AG04450 (cell line): ENCODE measurements at regions not wholly inside any gene's neighbourhood (a gene's known extent, or its start where the extent isn't known, plus 50 kb on each side); places are given as distances from the start of the nearest gene placed in this dataset.

Experiments
- CTCF ChIA-PET: fragments of 300-600, 350-600 bp; formaldehyde crosslinking; extraction: SDS; loops from one replicate; lab custom pipeline; 2022; ENCODE audit warnings: antibody characterized with exemption, inconsistent platforms; lab: Charles Lee
- POLR2A ChIA-PET: fragments of 350-600 bp; formaldehyde crosslinking; extraction: SDS; loops from one replicate; lab custom pipeline; 2021; ENCODE audit warnings: antibody characterized with exemption, inconsistent platforms; lab: Yijun Ruan, JAX
- DNase-seq: peaks from one replicate; pipeline ENCODE4 v3.0.0-alpha.2; 2011; ENCODE audit warnings: low read depth, low spot score
- H3K27ac ChIP-seq: one replicate; pipeline ENCODE4 v1.5.1; 2012; ENCODE audit warnings: low read depth, low read length, control low read depth
- H3K27me3 ChIP-seq: one replicate; pipeline ENCODE4 v1.6.0; 2012; ENCODE audit warnings: low read length; ENCODE audit not compliant: control insufficient read depth, insufficient read depth
- H3K4me3 ChIP-seq: 2 replicates; pipeline ENCODE4 v1.5.1; 2011; ENCODE audit warnings: mild to moderate bottlenecking, low read depth, low read length, control low read depth
- H3K9me3 ChIP-seq: 2 replicates; pipeline ENCODE4 v1.5.1; 2012; ENCODE audit warnings: low read length; ENCODE audit not compliant: control insufficient read depth, insufficient read depth
- TF ChIP-seq, protein P1 (sequence below): IDR thresholded peaks from 2 replicates; pipeline ENCODE4 v1.5.1; 2011; ENCODE audit warnings: low read depth, low read length, control low read depth, inconsistent platforms

DNA sequence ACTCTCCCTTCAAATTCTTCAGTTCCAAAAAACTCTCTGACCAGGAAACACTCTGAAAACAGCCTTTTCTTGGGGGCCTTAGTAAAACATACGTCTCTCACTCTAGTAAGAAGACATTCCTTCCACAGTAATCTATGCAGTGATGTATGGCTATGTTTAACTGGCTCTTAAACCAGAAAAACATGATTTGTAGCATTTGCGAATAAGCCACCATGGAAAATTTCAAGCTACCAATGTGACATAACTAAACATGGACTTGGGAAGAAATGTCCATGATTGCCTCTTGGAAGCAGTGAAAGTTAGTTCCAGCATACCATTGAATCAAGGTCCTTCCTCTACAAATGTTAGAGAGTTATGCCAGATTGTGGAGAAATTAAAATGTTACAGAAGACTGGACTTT, 121.5 kb upstream of the ATF7IP start:
- no peak overlapping the region for H3K4me3 ChIP-seq
- POLR2A ChIA-PET, result no interaction called here
- no peak overlapping the region for H3K27ac ChIP-seq
- DNase-seq, result no peak
- H3K27me3 ChIP-seq, result no peaks in the 10 kb centered on the region
- TF ChIP-seq, protein P1, sequence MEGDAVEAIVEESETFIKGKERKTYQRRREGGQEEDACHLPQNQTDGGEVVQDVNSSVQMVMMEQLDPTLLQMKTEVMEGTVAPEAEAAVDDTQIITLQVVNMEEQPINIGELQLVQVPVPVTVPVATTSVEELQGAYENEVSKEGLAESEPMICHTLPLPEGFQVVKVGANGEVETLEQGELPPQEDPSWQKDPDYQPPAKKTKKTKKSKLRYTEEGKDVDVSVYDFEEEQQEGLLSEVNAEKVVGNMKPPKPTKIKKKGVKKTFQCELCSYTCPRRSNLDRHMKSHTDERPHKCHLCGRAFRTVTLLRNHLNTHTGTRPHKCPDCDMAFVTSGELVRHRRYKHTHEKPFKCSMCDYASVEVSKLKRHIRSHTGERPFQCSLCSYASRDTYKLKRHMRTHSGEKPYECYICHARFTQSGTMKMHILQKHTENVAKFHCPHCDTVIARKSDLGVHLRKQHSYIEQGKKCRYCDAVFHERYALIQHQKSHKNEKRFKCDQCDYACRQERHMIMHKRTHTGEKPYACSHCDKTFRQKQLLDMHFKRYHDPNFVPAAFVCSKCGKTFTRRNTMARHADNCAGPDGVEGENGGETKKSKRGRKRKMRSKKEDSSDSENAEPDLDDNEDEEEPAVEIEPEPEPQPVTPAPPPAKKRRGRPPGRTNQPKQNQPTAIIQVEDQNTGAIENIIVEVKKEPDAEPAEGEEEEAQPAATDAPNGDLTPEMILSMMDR, result no peak
- CTCF ChIA-PET, result no interaction called here
- H3K9me3 ChIP-seq, result peaks cover 16% of the 10 kb centered on the region

DNA sequence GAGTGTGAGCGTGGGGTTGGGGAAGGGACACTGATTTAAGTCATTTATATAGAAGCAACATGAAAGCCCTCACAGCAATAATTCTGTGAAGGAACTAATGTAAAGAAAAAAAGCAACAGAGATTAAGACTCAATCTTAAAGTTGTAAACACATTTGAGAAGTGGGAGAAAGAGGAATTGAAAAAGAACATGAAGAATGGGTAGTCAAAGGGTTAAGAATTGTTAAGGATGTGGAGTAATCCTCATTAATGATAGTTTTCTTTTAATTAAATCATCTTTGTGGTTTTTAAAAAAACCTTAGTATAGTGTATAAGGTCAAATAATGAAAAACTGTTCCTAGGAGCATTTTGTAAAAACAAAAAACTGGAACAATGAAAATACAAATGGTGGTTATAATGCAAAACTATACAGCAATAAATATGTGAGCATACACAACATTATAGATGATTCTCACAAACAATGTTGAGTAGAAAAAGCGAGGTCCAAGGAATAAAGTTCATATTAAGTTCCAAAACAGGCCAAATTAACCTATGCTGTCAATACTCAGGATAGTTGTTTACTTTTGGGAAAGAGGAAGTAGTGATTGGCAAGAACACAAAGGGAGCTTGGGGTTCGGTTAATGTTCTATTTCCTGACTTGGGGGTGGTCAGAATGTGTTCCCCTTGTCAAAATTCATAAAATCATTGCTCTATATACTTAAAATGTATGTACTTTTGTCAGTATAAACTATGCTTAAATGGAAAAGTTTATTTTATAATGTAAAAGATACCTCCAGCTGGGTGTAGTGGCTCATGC, 120.4 kb upstream of the ATF7IP start:
- TF ChIP-seq, protein P1, result no peak
- Histone ChIP-seq H3K27ac (no peak overlapping the region), H3K4me3 (no peak overlapping the region), H3K9me3 (peaks cover 16% of the 10 kb centered on the region), H3K27me3 (no peaks in the 10 kb centered on the region)
- POLR2A ChIA-PET, result no interaction called here
- no peak for DNase-seq
- CTCF ChIA-PET, result no interaction called here

DNA sequence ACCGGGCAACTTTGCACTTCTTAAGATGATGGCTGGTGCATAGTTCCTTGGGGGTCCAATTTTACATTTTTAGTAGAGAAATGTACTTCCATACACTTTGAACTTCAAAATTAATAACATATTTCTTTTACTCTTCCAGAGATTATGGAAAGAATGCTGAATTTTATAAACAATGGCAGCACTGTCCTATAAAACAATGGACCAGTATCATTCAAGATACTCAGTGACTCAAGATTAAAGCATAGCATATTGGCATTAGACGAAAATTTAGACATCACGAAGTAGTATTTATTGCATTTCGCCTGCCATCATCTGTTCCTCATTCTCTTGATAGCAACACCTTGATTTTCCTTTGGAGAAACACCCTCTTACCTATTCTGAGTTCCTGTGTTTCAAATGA, 118.3 kb upstream of the ATF7IP start:
- Histone ChIP-seq H3K9me3 (peaks cover 15% of the 10 kb centered on the region), H3K27ac (no peak overlapping the region), H3K4me3 (no peak overlapping the region), H3K27me3 (no peaks in the 10 kb centered on the region)
- ChIA-PET CTCF (no interaction called here), POLR2A (no interaction called here)
- TF ChIP-seq, protein P1, result no peak
- no peak for DNase-seq

DNA sequence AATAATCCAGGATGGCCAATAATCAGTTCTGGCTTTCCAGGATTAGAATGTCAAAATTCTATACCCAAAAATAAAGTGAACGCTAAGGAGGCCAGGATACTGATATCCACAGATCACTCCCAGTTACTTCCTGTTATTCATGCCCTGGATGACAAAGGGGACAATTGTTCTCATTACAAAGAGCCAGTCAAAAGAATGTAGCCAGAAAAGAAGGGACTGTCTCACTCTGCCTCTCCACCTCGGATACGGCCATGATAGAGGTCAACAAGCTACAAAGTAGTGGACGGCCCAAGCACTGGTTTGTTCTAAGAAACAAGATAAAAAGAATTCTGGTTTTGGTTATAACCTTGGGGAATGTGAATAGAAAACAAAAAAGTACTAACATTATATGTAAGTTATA, 116.1 kb upstream of the ATF7IP start:
- no peaks in the 10 kb centered on the region for H3K9me3 ChIP-seq
- TF ChIP-seq, protein P1, result no peak
- ChIA-PET CTCF (interaction anchor here (1.5 kb wide), 1 partner anchor 11 kb away, joined by 12 read pairs; no protein-coding TSS in a partner anchor), POLR2A (no interaction called here)
- no peak overlapping the region for H3K4me3 ChIP-seq
- H3K27ac ChIP-seq, result no peak overlapping the region
- no peak for DNase-seq
- no peaks in the 10 kb centered on the region for H3K27me3 ChIP-seq

GRCh38 chr12:14252697-14253096, 112.8 kb upstream of the ATF7IP start:
- Histone ChIP-seq H3K27me3 (no peaks in the 10 kb centered on the region), H3K4me3 (no peak overlapping the region), H3K27ac (no peak overlapping the region), H3K9me3 (no peaks in the 10 kb centered on the region)
- TF ChIP-seq, protein P1, result no peak
- ChIA-PET CTCF (interaction anchor here (0.7 to 2.4 kb wide), 4 partner anchors 15 to 294 kb away, joined by 3 to 11 read pairs (median 4); no protein-coding TSS in a partner anchor), POLR2A (no interaction called here)
- DNase-seq, result no peak
